ENCODE measurements at regions not wholly inside any gene's neighbourhood (a gene's known extent, or its start where the extent isn't known, plus 50 kb on each side); places are given as distances from the start of the nearest gene placed in this dataset.
A peak's percentile ranks its signal among the peaks of the same experiment; 100 is the strongest.

GRCh38 chr12:41981758-41982157, 162.9 kb downstream of the GXYLT1 start:
- peak; percentile 49 for DNase-seq (ENCODE audit: low read depth)

GRCh38 chr12:41981013-41981412, 163.7 kb downstream of the GXYLT1 start:
- DNase-seq (ENCODE audit: low read depth), result no peak

DNA sequence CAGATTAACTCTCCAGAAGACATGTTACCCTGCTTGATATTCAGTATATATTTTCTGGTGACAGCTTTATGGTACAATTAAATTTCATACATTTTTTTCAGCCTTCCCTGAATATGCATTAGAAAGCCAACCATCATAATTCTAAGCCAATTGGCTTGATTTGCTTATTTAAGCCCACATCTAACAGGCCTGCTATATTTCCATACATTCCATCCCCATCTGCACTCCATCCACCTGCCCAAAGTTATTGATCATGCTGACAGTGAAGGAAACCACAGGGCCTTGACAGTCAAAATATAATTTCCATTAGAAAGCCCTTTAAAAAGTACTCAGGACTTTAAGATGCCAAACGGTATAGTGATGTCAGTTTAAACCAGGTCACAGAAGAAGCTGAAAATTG, 164.3 kb downstream of the GXYLT1 start:
- DNase-seq (ENCODE audit: low read depth), result no peak

DNA sequence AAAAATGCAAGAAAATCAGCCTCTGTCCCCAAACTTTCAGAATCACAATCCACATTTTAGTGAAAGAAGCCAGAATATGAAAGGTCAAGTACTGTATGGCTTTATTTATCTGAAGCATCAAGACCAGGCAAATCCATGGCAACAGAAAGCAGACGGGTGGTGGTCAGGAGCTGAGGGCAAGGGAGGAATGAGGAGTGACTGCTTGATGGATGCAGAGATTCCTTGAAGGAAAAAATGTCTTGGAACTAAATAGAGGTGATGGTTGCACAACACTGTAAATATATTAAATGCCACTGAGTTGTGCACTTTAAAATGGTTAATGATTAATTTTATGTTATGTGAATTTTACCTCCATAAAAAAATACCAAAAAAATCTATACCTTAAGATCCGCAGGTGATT, 165.1 kb downstream of the GXYLT1 start:
- DNase-seq (ENCODE audit: low read depth), result no peak

DNA sequence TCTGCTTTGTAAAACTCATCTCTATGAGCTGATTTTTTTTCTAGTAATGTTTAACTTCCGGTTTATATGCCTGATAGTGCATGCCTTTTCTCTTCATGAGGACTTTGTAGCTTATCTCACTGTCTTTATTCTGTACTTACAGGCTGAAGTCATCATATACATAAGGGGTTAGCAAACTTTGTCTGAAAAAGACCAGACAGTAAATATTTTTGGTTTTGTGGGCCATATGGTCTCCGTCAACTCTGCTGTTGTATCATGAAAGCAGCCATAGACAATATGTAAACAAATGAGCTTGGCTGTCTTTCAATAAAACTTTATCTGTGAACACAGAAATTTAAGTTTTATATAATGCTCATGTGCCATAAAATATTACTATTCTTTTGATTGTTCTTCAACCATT, 172.1 kb downstream of the GXYLT1 start:
- no peak for DNase-seq (ENCODE audit: low read depth)

GRCh38 chr12:41972196-41972595, 172.5 kb downstream of the GXYLT1 start:
- no peak for DNase-seq (ENCODE audit: low read depth)

- no peak for DNase-seq (ENCODE audit: low read depth)
Observed at GRCh38 chr12:41970744-41971143, 173.9 kb downstream of the GXYLT1 start.

DNA sequence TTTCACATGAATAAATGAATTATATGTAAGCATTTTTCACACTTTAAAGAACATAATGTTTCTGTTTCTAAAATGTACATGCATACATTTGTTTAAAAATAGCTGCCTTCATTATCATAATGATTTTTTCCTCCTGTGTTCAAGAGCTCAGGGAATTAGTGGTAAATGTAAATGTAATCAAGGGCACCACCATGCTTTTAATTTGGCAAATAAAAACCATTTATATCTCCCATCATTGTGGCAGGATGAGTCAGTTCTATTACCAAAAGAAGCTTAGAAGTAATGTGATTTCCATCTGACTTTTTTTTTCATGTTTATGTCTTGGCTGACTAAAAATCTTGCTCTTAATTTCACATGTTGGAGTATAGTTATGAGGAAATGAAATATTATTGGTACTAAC, 176.1 kb downstream of the GXYLT1 start:
- DNase-seq (ENCODE audit: low read depth), result no peak

DNA sequence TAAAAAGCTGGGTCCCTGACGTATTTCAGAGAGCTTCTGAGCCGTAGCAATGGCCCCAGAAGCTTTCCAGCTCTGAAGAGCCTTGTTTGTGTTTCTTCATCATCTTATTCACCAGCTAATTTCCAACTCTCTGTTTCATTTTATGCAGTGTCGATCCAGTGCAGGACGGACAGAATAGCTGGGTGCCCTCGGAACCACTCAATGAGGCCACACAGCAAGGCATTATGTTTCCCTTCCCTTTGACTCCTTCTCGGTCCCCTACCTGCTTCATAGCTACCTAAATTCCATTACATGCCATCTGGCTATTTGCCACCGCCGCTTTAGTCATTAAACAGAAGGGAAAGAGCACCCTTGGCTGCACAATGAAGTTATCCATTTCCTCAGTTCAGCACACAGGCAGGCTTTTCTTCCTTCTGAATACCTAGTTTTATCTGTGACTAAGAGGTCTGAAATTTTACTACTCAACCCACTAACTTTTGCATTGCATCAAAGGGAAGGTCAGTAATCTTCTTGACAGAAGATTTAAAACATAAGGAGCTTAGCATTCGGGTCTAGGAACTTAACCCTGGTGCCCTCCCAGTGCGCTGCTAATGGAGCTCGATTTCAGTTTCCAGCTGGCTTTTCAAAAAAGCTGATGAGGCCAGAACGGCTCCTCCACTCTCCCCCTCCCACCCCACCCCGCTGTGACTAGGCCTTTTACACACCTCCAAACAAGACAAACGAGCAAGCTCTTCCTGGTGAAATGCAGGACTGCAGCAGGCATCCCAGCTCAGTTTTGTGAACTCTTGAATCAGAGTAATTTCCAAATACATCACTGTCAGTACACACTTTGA, 176.8 kb downstream of the GXYLT1 start:
- no peak for DNase-seq (ENCODE audit: low read depth)

DNA sequence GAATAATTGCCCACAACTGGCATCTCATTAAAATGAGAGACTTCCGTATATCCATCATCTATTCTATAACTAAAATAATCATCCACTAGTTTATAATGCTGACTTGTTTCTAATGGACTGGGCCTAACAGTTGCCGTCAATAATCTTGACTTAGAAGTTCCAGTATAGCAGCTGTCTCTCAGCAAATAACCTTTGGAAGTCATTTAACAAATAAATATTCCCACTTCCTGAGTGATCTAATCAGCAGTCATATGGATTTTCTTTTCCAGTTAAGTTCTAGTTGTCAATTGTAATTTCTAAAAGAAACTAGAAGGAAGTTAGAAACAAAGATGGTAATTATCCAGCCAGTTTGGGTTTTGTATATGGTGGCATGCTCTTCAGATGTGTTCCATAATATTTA, 177.8 kb downstream of the GXYLT1 start:
- no peak for DNase-seq (ENCODE audit: low read depth)

GRCh38 chr12:41966001-41966400, 178.7 kb downstream of the GXYLT1 start:
- no peak for DNase-seq (ENCODE audit: low read depth)

DNA sequence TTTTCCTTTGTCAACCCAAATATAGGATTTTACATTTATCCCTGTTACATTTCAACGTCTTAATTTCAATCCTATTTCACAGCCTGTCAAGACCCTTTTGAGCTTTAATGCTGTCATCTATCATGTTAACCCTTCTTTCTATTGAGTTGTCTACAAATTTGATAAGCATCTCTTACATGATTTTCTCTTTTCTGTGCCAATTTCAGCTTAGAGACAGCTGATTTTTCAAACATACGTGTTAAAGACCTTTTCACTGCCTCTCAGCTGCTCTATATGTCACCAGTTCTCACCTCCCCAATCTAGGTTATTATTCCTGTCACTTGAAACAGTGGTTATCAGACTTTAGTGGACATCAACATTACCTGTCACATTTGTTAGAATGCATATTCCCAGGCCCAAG, 181.3 kb downstream of the GXYLT1 start:
- DNase-seq (ENCODE audit: low read depth), result no peak

DNA sequence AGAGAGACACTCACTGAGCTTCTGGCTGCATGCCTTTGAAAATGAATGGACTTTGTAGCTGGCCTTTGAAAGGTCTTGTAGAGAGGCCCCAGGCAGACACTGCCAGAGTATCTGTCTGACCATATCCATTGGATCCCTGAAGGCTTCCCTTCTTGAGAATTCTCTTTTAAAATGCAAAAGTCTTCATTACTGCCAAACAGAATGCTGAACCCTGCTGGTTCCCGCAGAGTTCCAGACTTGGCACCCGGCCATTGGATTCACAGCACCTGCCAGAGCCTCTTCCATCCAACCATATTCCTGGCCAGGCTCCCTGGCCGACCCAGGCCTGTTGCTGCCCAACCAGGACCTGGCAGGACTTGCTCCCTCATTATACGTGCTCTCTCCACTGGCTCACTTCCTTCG, 182.5 kb downstream of the GXYLT1 start:
- DNase-seq (ENCODE audit: low read depth), result no peak

- DNase-seq (ENCODE audit: low read depth), result no peak
Observed at GRCh38 chr12:41959271-41959670, 185.4 kb downstream of the GXYLT1 start.

- peak; percentile 53 for DNase-seq (ENCODE audit: low read depth)
Observed at GRCh38 chr12:41956353-41956752, 188.3 kb downstream of the GXYLT1 start.

DNA sequence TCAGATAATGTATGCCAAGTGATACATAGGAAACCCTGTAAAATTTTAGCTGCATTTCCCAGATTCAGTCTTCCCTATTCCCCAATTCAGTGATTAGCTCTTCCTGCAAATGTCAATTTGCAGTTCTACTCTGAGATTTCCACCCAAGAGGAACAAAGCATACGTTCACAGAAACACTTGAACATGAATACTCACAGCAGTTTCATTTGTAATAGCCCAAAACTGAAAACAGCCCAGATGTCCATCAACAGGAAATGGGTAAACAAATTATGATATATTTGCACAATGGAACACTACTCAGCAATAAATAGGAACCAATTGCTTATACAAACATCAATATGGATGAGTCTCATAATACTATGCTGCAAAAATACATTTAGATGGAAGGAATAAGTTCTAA, 194.2 kb downstream of the GXYLT1 start:
- DNase-seq (ENCODE audit: low read depth), result no peak

DNA sequence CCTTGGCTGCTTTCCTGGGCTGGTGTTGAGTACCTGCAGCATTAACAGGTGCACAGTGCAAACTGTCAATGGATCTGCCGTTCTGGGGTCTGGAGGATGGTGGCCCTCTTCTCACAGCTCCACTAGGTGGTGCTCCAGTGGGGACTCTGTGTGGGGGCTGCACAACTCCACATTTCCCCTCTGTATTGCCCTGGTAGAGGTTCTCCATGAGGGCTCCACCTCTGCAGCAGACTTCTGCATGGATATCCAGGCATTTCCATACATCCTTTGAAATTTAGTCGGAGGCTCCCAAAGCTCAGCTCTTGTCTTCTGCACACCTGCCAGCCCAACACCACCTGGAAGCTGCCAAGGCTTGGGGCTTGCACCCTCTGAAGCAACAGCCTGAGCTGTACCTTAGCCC, 198.6 kb downstream of the GXYLT1 start:
- DNase-seq (ENCODE audit: low read depth), result no peak

DNA sequence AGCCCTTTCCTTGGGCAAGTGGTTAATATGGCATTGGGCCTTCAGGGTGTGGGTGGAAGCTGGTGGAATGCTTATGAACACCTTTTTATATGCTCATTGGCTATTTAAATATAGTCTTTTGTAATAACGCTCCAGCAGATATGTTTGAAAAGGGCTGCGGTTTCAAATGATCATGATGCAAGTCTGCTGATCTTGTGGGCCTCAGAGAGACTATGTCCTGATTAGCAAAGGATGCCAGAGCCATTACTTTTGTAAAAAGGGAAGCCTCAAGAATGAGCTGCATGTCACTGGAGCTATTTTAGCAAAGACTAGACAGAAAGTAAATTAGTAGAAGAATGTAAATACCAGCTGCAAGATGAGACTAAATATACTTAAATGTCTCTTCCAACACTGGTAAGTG, 200.5 kb downstream of the GXYLT1 start:
- peak; percentile 3 for DNase-seq (ENCODE audit: low read depth)

DNA sequence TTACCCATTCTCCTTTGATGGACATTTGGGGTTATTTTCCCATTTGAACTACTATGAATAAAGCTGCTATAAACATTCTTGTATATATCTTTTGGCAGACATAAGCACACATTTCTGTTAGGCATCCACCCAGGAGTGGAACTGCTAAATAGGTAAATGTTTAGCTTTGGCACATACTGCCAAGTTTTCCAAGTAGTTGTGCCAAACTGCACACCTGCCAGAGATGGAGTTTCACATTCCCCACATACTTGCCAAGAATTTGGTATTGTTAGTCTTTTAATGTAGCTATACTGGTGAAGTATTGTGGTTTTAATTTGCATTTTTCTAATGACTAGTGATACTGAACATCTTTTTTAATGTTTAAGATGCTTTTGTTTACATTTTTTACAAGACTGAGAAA, 201.0 kb downstream of the GXYLT1 start:
- no peak for DNase-seq (ENCODE audit: low read depth)

GRCh38 chr12:41942354-41942753, 202.3 kb downstream of the GXYLT1 start:
- DNase-seq (ENCODE audit: low read depth), result no peak

GRCh38 chr12:41941079-41941478, 203.6 kb downstream of the GXYLT1 start:
- no peak for DNase-seq (ENCODE audit: low read depth)

DNA sequence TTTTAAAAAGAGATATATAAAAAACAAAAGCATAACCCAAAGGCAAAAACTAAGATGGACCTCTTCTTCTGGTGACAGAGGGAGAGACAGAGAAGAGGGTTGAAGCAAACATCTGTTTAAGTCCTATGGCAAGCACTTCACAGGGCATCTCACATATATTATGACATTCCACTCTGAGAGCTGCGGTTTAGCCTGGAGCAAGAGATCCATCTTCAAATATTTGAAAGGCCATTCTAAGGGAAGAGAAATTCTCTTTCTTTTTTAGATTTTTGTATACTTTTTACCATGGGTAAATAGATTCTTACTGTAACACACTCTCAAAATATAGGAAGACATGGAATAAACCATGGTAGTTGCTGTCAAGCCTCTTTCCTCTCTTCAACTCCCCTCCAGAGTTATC, 204.1 kb downstream of the GXYLT1 start:
- DNase-seq (ENCODE audit: low read depth), result no peak

GRCh38 chr12:41936333-41936732, 208.3 kb downstream of the GXYLT1 start:
- no peak for DNase-seq (ENCODE audit: low read depth)

- no peak for DNase-seq (ENCODE audit: low read depth)
Observed at GRCh38 chr12:41935911-41936310, 208.8 kb downstream of the GXYLT1 start.
